Liver (tissue), 8 donors: ENCODE measurements at regions not wholly inside any gene's neighbourhood (a gene's known extent, or its start where the extent isn't known, plus 50 kb on each side); places are given as distances from the start of the nearest gene placed in this dataset.

ENCODE experiments used
- DNase-seq: peaks from one replicate; pipeline ENCODE4 v3.0.0-alpha.2; 2017; ENCODE audit warnings: low spot score
- H3K27ac ChIP-seq, 2 donors: one replicate each; pipeline ENCODE4 v1.7.0; 2013; ENCODE audit warnings: inconsistent platforms in 2 of 2, low read length in 2 of 2, control low read depth in 1 of 2, low read depth in 1 of 2, mild to moderate bottlenecking in 1 of 2
- H3K27me3 ChIP-seq, 4 donors: one replicate each; pipeline versions ENCODE4 v1.6.1 to v1.7.0; 2013; ENCODE audit warnings: low read length in 3 of 4, inconsistent platforms in 1 of 4, mild to moderate bottlenecking in 1 of 4, moderate library complexity in 1 of 4; ENCODE audit not compliant: control insufficient read depth in 4 of 4, insufficient read depth in 4 of 4
- H3K36me3 ChIP-seq, 4 donors: one replicate each; pipeline versions ENCODE4 v1.6.1 to v1.7.0; 2013; ENCODE audit warnings: low read length in 3 of 4, mild to moderate bottlenecking in 3 of 4, low read depth in 1 of 4, moderate library complexity in 1 of 4; ENCODE audit not compliant: control insufficient read depth in 4 of 4, insufficient read depth in 3 of 4
- H3K4me1 ChIP-seq, 4 donors: one replicate each; pipeline versions ENCODE4 v1.6.1 to v1.7.0; 2013; ENCODE audit warnings: low read length in 3 of 4, mild to moderate bottlenecking in 3 of 4, moderate library complexity in 1 of 4; ENCODE audit not compliant: control insufficient read depth in 4 of 4, insufficient read depth in 4 of 4
- H3K4me3 ChIP-seq, 3 donors: one replicate each; pipeline versions ENCODE4 v1.6.1 to v1.7.0; 2013; ENCODE audit warnings: low read length in 3 of 3, control low read depth in 1 of 3, low read depth in 1 of 3, mild to moderate bottlenecking in 1 of 3
- H3K9ac ChIP-seq, 2 donors: one replicate each; pipeline ENCODE4 v1.7.0; 2013; ENCODE audit warnings: low read length in 2 of 2, mild to moderate bottlenecking in 2 of 2, moderate library complexity in 2 of 2, control low read depth in 1 of 2, low read depth in 1 of 2
- H3K9me3 ChIP-seq, 4 donors: one replicate each; pipeline versions ENCODE4 v1.6.1 to v1.7.0; 2013; ENCODE audit warnings: low read length in 3 of 4; ENCODE audit not compliant: control insufficient read depth in 4 of 4
- FOXA1 ChIP-seq: IDR thresholded peaks from 2 replicates; pipeline ENCODE4 v1.6.1; 2016; ENCODE audit warnings: antibody characterized with exemption
- FOXA2 ChIP-seq: IDR thresholded peaks from 2 replicates; pipeline ENCODE4 v1.6.1; 2016; ENCODE audit warnings: antibody characterized with exemption
- GABPA ChIP-seq, 2 donors: IDR thresholded peaks in 1 of 2; conservative IDR thresholded peaks in 1 of 2; 2 replicates each; pipeline ENCODE4 v1.6.1; 2016; ENCODE audit warnings: antibody characterized with exemption in 2 of 2, mild to moderate bottlenecking in 1 of 2, moderate library complexity in 1 of 2
- HNF4A ChIP-seq, 2 donors: conservative IDR thresholded peaks; 2 replicates each; pipeline ENCODE4 v1.6.1; 2016; ENCODE audit warnings: antibody characterized with exemption in 2 of 2, mild to moderate bottlenecking in 2 of 2
- HNF4G ChIP-seq: IDR thresholded peaks from 2 replicates; pipeline ENCODE4 v1.6.1; 2016; ENCODE audit warnings: antibody characterized with exemption
- JUND ChIP-seq, 2 donors: IDR thresholded peaks; 2 replicates each; pipeline ENCODE4 v1.6.1; 2016; ENCODE audit warnings: antibody characterized with exemption in 2 of 2
- MAX ChIP-seq: IDR thresholded peaks from 2 replicates; pipeline ENCODE4 v1.6.1; 2016; ENCODE audit warnings: antibody characterized with exemption
- NR2F2 ChIP-seq: IDR thresholded peaks from 2 replicates; pipeline ENCODE4 v1.6.1; 2016; ENCODE audit warnings: antibody characterized with exemption
- RAD21 ChIP-seq, 2 donors: IDR thresholded peaks; 2 replicates each; pipeline ENCODE4 v1.6.1; 2016; ENCODE audit warnings: antibody characterized with exemption in 2 of 2, mild to moderate bottlenecking in 2 of 2
- RXRA ChIP-seq, 2 donors: IDR thresholded peaks; 2 replicates each; pipeline ENCODE4 v1.6.1; 2017 to 2018; ENCODE audit warnings: antibody characterized with exemption in 2 of 2, mild to moderate bottlenecking in 1 of 2
- SP1 ChIP-seq: IDR thresholded peaks from 2 replicates; pipeline ENCODE4 v1.6.1; 2018; ENCODE audit warnings: antibody characterized with exemption, mild to moderate bottlenecking
- TAF1 ChIP-seq: conservative IDR thresholded peaks from 2 replicates; pipeline ENCODE4 v1.6.1; 2016; ENCODE audit warnings: antibody characterized with exemption, mild to moderate bottlenecking
- ZBTB33 ChIP-seq: IDR thresholded peaks from 2 replicates; pipeline ENCODE4 v1.6.1; 2016; ENCODE audit warnings: antibody characterized with exemption
- WGBS: extraction: QIAGEN DNeasy Blood & Tissue Kit; methylation state at CpG from one replicate; pipeline ENCODE4 v1.1.7; 2013; 5-methylcytosine and 5-hydroxymethylcytosine counted together
- TF ChIP-seq, protein P1 (sequence below): fragments of 150-350 bp; IDR thresholded peaks from 2 replicates; pipeline ENCODE4 v1.5.1; 2017; ENCODE audit warnings: improper control_type of control experiment, low read depth, low read length; ENCODE audit not compliant: missing input control
- TF ChIP-seq, protein P2 (sequence below): IDR thresholded peaks from 2 replicates; pipeline ENCODE4 v1.6.1; 2016; ENCODE audit warnings: antibody characterized with exemption, mild to moderate bottlenecking
- donor health status: healthy.
- donor health status: healthy.
- donor health status: healthy.
- donor health status: healthy.
- donor health status: healthy.

- TF ChIP-seq NR2F2: no peak
- Histone ChIP-seq H3K36me3 (no peaks in the 10 kb centered on the region), H3K9me3 (no peaks in the 10 kb centered on the region), H3K4me1 (no peaks in the 10 kb centered on the region), H3K27ac (no peak overlapping the region), H3K4me3 (no peak overlapping the region), H3K9ac (no peak overlapping the region), H3K27me3 (no peaks in the 10 kb centered on the region)
- WGBS: 74% methylated on average over 22 of the region's 22 CpGs
- DNase-seq: no peak
Measured at GRCh38 chr22:48057116-48057835, 1294.8 kb downstream of the TBC1D22A start.

DNA sequence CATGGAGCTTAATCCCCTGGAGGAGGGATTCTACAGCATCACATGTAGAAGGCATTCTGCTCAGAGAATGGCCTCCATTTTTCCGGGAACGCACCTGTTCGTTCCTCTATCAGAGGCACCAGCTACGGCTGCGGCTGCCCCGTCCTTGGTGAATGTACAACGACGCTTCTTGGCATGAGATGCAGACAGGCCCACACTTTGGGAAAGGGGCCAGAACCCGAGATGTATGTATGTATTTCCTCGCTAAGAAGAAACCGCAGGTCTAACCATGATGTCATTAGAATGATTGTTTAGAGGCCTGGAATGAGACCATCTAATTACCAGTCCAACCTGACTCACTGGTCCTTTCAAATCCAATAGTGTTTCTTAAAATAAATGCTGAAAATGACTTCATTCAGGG, 1293.4 kb downstream of the TBC1D22A start:
- H3K9me3 ChIP-seq: no peaks in the 10 kb centered on the region
- no peak overlapping the region for H3K4me3 ChIP-seq
- H3K4me1 ChIP-seq: no peaks in the 10 kb centered on the region
- no peak for DNase-seq
- TF ChIP-seq FOXA1 (no peak), JUND (IDR thresholded peaks at IDR 0.05) (no peak), GABPA (IDR thresholded peaks at IDR 0.05 in 1 of 2, conservative IDR thresholded peaks at IDR 0.05 in 1 of 2) (no peak)
- WGBS: 85% methylated on average over 11 of the region's 11 CpGs
- H3K36me3 ChIP-seq: no peaks in the 10 kb centered on the region
- no peak overlapping the region for H3K9ac ChIP-seq
- no peaks in the 10 kb centered on the region for H3K27me3 ChIP-seq
- no peak overlapping the region for H3K27ac ChIP-seq

DNA sequence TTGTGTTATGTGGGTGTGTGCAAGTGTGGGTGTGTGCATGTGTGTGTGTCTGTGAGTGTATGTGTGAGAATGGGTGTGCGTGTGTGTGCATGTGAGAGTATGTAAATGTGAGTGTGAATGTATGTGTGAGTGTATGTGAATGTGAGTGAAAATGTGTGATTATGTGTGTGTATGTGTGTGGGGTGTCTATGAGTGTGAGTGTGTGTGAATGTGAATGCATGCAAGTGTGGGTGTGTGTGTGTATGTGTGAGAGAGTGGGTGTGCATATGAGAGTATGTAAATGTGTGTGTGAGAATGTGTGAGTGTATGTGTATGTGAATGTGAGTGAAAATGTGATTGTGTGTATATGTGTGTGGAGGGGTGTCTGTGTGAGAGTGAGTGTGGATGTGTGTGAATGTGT, 1292.7 kb downstream of the TBC1D22A start:
- H3K9ac ChIP-seq: no peak overlapping the region
- H3K27ac ChIP-seq: no peak overlapping the region
- no peak for DNase-seq
- H3K36me3 ChIP-seq: no peaks in the 10 kb centered on the region
- no peaks in the 10 kb centered on the region for H3K27me3 ChIP-seq
- no peaks in the 10 kb centered on the region for H3K9me3 ChIP-seq
- H3K4me1 ChIP-seq: no peaks in the 10 kb centered on the region
- TF ChIP-seq FOXA2 (no peak), MAX (no peak), SP1 (no peak), RAD21 (IDR thresholded peaks at IDR 0.05) (no peak), ZBTB33 (no peak), RXRA (IDR thresholded peaks at IDR 0.05) (no peak), HNF4G (no peak), FOXA1 (no peak), TAF1 (no peak), JUND (IDR thresholded peaks at IDR 0.05) (no peak), HNF4A (conservative IDR thresholded peaks at IDR 0.05) (no peak)
- TF ChIP-seq, protein P1, sequence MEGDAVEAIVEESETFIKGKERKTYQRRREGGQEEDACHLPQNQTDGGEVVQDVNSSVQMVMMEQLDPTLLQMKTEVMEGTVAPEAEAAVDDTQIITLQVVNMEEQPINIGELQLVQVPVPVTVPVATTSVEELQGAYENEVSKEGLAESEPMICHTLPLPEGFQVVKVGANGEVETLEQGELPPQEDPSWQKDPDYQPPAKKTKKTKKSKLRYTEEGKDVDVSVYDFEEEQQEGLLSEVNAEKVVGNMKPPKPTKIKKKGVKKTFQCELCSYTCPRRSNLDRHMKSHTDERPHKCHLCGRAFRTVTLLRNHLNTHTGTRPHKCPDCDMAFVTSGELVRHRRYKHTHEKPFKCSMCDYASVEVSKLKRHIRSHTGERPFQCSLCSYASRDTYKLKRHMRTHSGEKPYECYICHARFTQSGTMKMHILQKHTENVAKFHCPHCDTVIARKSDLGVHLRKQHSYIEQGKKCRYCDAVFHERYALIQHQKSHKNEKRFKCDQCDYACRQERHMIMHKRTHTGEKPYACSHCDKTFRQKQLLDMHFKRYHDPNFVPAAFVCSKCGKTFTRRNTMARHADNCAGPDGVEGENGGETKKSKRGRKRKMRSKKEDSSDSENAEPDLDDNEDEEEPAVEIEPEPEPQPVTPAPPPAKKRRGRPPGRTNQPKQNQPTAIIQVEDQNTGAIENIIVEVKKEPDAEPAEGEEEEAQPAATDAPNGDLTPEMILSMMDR: no peak
- TF ChIP-seq, protein P2, sequence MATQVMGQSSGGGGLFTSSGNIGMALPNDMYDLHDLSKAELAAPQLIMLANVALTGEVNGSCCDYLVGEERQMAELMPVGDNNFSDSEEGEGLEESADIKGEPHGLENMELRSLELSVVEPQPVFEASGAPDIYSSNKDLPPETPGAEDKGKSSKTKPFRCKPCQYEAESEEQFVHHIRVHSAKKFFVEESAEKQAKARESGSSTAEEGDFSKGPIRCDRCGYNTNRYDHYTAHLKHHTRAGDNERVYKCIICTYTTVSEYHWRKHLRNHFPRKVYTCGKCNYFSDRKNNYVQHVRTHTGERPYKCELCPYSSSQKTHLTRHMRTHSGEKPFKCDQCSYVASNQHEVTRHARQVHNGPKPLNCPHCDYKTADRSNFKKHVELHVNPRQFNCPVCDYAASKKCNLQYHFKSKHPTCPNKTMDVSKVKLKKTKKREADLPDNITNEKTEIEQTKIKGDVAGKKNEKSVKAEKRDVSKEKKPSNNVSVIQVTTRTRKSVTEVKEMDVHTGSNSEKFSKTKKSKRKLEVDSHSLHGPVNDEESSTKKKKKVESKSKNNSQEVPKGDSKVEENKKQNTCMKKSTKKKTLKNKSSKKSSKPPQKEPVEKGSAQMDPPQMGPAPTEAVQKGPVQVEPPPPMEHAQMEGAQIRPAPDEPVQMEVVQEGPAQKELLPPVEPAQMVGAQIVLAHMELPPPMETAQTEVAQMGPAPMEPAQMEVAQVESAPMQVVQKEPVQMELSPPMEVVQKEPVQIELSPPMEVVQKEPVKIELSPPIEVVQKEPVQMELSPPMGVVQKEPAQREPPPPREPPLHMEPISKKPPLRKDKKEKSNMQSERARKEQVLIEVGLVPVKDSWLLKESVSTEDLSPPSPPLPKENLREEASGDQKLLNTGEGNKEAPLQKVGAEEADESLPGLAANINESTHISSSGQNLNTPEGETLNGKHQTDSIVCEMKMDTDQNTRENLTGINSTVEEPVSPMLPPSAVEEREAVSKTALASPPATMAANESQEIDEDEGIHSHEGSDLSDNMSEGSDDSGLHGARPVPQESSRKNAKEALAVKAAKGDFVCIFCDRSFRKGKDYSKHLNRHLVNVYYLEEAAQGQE: no peak
- WGBS: 81% methylated on average over 1 of the region's 1 CpG
- no peak overlapping the region for H3K4me3 ChIP-seq
